ENCODE measurements at regions not wholly inside any gene's neighbourhood (a gene's known extent, or its start where the extent isn't known, plus 50 kb on each side); places are given as distances from the start of the nearest gene placed in this dataset.

DNA sequence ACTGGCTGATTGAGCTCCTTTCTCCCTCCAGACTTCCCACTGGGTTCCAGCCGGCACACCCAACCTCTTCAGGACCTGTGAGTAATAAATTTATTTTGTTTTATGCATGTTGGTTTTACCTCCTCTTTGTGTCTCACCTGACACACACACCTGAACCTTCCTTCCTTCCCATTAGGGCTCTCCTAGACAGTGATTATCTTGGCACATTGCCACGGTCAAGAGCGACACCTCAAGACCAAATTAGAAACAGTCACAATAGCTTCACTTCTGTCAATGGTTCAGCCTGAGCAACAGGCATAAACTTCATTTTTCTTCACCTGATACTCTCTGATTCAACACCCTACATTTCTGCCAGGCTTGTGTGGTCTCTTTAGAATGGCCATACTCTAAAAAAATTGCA is 296.3 kb upstream of the SMARCA2 start:
- WGBS = 53% methylated on average over 3 of the region's 3 CpGs
- H3K36me3 ChIP-seq (ENCODE audit: control insufficient read depth in 4 of 4, insufficient read depth in 3 of 4, low read depth in 1 of 4, low read length in 3 of 4) = no peaks in the 10 kb centered on the region
- no peaks in the 10 kb centered on the region for H3K4me1 ChIP-seq (ENCODE audit: control insufficient read depth in 4 of 4, insufficient read depth in 4 of 4, low read length in 3 of 4)
- H3K27ac ChIP-seq (ENCODE audit: low read depth in 1 of 2, low read length in 2 of 2) = no peak overlapping the region
- no peaks in the 10 kb centered on the region for H3K9me3 ChIP-seq (ENCODE audit: control insufficient read depth in 4 of 4, low read length in 3 of 4)
- DNase-seq (ENCODE audit: low spot score) = no peak
- no peak for TF ChIP-seq NR2F2 (IDR thresholded peaks at IDR 0.05)
- TF ChIP-seq, protein P1, sequence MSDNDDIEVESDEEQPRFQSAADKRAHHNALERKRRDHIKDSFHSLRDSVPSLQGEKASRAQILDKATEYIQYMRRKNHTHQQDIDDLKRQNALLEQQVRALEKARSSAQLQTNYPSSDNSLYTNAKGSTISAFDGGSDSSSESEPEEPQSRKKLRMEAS (IDR thresholded peaks at IDR 0.05) = no peak
- TF ChIP-seq YY1 (IDR thresholded peaks at IDR 0.05) = no peak
- TF ChIP-seq FOXA2 (IDR thresholded peaks at IDR 0.05) = no peak
- TF ChIP-seq, protein P2, sequence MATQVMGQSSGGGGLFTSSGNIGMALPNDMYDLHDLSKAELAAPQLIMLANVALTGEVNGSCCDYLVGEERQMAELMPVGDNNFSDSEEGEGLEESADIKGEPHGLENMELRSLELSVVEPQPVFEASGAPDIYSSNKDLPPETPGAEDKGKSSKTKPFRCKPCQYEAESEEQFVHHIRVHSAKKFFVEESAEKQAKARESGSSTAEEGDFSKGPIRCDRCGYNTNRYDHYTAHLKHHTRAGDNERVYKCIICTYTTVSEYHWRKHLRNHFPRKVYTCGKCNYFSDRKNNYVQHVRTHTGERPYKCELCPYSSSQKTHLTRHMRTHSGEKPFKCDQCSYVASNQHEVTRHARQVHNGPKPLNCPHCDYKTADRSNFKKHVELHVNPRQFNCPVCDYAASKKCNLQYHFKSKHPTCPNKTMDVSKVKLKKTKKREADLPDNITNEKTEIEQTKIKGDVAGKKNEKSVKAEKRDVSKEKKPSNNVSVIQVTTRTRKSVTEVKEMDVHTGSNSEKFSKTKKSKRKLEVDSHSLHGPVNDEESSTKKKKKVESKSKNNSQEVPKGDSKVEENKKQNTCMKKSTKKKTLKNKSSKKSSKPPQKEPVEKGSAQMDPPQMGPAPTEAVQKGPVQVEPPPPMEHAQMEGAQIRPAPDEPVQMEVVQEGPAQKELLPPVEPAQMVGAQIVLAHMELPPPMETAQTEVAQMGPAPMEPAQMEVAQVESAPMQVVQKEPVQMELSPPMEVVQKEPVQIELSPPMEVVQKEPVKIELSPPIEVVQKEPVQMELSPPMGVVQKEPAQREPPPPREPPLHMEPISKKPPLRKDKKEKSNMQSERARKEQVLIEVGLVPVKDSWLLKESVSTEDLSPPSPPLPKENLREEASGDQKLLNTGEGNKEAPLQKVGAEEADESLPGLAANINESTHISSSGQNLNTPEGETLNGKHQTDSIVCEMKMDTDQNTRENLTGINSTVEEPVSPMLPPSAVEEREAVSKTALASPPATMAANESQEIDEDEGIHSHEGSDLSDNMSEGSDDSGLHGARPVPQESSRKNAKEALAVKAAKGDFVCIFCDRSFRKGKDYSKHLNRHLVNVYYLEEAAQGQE (IDR thresholded peaks at IDR 0.05) = no peak
- no peak for TF ChIP-seq EGR1 (IDR thresholded peaks at IDR 0.05; ENCODE audit: low read depth in 2 of 2)
- no peak for TF ChIP-seq RXRA (IDR thresholded peaks at IDR 0.05)
- TF ChIP-seq, protein P3, sequence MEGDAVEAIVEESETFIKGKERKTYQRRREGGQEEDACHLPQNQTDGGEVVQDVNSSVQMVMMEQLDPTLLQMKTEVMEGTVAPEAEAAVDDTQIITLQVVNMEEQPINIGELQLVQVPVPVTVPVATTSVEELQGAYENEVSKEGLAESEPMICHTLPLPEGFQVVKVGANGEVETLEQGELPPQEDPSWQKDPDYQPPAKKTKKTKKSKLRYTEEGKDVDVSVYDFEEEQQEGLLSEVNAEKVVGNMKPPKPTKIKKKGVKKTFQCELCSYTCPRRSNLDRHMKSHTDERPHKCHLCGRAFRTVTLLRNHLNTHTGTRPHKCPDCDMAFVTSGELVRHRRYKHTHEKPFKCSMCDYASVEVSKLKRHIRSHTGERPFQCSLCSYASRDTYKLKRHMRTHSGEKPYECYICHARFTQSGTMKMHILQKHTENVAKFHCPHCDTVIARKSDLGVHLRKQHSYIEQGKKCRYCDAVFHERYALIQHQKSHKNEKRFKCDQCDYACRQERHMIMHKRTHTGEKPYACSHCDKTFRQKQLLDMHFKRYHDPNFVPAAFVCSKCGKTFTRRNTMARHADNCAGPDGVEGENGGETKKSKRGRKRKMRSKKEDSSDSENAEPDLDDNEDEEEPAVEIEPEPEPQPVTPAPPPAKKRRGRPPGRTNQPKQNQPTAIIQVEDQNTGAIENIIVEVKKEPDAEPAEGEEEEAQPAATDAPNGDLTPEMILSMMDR (IDR thresholded peaks at IDR 0.05; ENCODE audit: low read depth, low read length, missing input control) = no peak
- TF ChIP-seq HNF4G (IDR thresholded peaks at IDR 0.05) = no peak
- no peak for TF ChIP-seq RAD21 (IDR thresholded peaks at IDR 0.05)
- no peak for TF ChIP-seq JUND (IDR thresholded peaks at IDR 0.05)
- no peak for TF ChIP-seq TAF1 (conservative IDR thresholded peaks at IDR 0.05)
- no peak overlapping the region for H3K9ac ChIP-seq (ENCODE audit: low read depth in 1 of 2, low read length in 2 of 2)
- no peak overlapping the region for H3K4me3 ChIP-seq (ENCODE audit: low read depth in 1 of 3, low read length in 3 of 3)
- peaks cover 0 to 7% (median 0%) of the 10 kb centered on the region in 4 donors for H3K27me3 ChIP-seq (ENCODE audit: control insufficient read depth in 4 of 4, insufficient read depth in 4 of 4, low read length in 3 of 4)

DNA sequence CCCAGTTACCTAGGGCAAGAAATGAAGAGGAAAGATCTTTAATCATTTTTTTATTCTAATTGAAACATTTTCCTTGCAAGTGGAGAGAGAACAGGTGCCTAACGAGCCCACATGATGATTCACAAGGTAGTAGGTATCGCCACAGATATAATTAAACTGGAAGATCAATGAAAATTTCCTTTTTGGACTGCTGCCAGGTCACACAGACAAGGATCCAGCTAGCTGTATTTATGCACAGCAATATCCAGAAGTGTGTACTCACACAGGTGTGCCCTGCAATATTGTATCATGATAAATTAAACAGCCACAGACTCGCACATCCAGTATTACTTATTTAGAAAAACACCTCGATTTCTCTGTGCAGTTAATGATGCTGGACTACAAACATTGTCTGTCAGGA is 294.0 kb upstream of the SMARCA2 start:
- 73% methylated on average over 4 of the region's 4 CpGs for WGBS
- no peak overlapping the region for H3K27ac ChIP-seq (ENCODE audit: low read depth in 1 of 2, low read length in 2 of 2)
- TF ChIP-seq FOXA2 (IDR thresholded peaks at IDR 0.05) (no peak), JUND (IDR thresholded peaks at IDR 0.05) (no peak), HNF4G (IDR thresholded peaks at IDR 0.05) (no peak), RAD21 (IDR thresholded peaks at IDR 0.05) (no peak)
- TF ChIP-seq, protein P4, sequence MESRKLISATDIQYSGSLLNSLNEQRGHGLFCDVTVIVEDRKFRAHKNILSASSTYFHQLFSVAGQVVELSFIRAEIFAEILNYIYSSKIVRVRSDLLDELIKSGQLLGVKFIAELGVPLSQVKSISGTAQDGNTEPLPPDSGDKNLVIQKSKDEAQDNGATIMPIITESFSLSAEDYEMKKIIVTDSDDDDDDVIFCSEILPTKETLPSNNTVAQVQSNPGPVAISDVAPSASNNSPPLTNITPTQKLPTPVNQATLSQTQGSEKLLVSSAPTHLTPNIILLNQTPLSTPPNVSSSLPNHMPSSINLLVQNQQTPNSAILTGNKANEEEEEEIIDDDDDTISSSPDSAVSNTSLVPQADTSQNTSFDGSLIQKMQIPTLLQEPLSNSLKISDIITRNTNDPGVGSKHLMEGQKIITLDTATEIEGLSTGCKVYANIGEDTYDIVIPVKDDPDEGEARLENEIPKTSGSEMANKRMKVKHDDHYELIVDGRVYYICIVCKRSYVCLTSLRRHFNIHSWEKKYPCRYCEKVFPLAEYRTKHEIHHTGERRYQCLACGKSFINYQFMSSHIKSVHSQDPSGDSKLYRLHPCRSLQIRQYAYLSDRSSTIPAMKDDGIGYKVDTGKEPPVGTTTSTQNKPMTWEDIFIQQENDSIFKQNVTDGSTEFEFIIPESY (IDR thresholded peaks at IDR 0.05) = no peak
- TF ChIP-seq, protein P2 (IDR thresholded peaks at IDR 0.05) = no peak
- DNase-seq (ENCODE audit: low spot score) = no peak
- no peak overlapping the region for H3K9ac ChIP-seq (ENCODE audit: low read depth in 1 of 2, low read length in 2 of 2)
- H3K4me1 ChIP-seq (ENCODE audit: control insufficient read depth in 4 of 4, insufficient read depth in 4 of 4, low read length in 3 of 4) = no peaks in the 10 kb centered on the region
- H3K4me3 ChIP-seq (ENCODE audit: low read depth in 1 of 3, low read length in 3 of 3) = no peak overlapping the region
- H3K9me3 ChIP-seq (ENCODE audit: control insufficient read depth in 4 of 4, low read length in 3 of 4) = no peaks in the 10 kb centered on the region
- peaks cover 0 to 5% (median 1%) of the 10 kb centered on the region in 4 donors for H3K27me3 ChIP-seq (ENCODE audit: control insufficient read depth in 4 of 4, insufficient read depth in 4 of 4, low read length in 3 of 4)
- H3K36me3 ChIP-seq (ENCODE audit: control insufficient read depth in 4 of 4, insufficient read depth in 3 of 4, low read depth in 1 of 4, low read length in 3 of 4) = no peaks in the 10 kb centered on the region

Data from liver (tissue), 8 donors.